GM23338 (cell line): ENCODE measurements at regions not wholly inside any gene's neighbourhood (a gene's known extent, or its start where the extent isn't known, plus 50 kb on each side); places are given as distances from the start of the nearest gene placed in this dataset.

Experiments used
- ATAC-seq: fragments of 200-7000 bp; cut with Tn5 transposase; 3 replicates; pipeline ENCODE4 v1.9.1; 2020
- DNase-seq: peaks from one replicate; pipeline ENCODE4 v3.0.0-alpha.2; 2015; ENCODE audit warnings: low spot score
- H2AFZ ChIP-seq: fragments of 200-600 bp; sonication (generic); 2 replicates; pipeline ENCODE4 v1.8.0; 2016; ENCODE audit warnings: antibody characterized with exemption, mild to moderate bottlenecking, moderate library complexity
- H3F3A ChIP-seq: fragments of 200-600 bp; sonication (generic); replicated peaks from 2 replicates; pipeline ENCODE4 v1.8.0; 2017; ENCODE audit warnings: antibody characterized with exemption, mixed run types, low read depth
- H3K27ac ChIP-seq: fragments of 200-600 bp; sonication (generic); 2 replicates; pipeline ENCODE4 v1.6.1; 2016; ENCODE audit warnings: low read depth
- H3K27me3 ChIP-seq: fragments of 200-600 bp; sonication (generic); 2 replicates; pipeline ENCODE4 v1.8.0; 2016; ENCODE audit warnings: mild to moderate bottlenecking, mixed run types, moderate library complexity; ENCODE audit not compliant: insufficient read depth
- H3K36me3 ChIP-seq: fragments of 200-600 bp; sonication (generic); 2 replicates; pipeline ENCODE4 v1.8.0; 2016; ENCODE audit warnings: mild to moderate bottlenecking; ENCODE audit not compliant: insufficient read depth
- H3K4me1 ChIP-seq: fragments of 200-600 bp; sonication (generic); 2 replicates; pipeline ENCODE4 v1.8.0; 2016; ENCODE audit warnings: mild to moderate bottlenecking, moderate library complexity; ENCODE audit not compliant: insufficient read depth
- H3K4me2 ChIP-seq: fragments of 200-600 bp; sonication (generic); 2 replicates; pipeline ENCODE4 v1.7.1; 2017; ENCODE audit warnings: mixed run types
- H3K4me3 ChIP-seq: fragments of 200-600 bp; sonication (generic); 2 replicates; pipeline ENCODE4 v1.6.1; 2016; ENCODE audit warnings: mixed run types
- H3K79me2 ChIP-seq: fragments of 200-600 bp; sonication (generic); replicated peaks from 2 replicates; pipeline ENCODE4 v1.8.0; 2017; ENCODE audit warnings: mild to moderate bottlenecking; ENCODE audit not compliant: insufficient read depth
- H3K9me2 ChIP-seq: fragments of 200-600 bp; sonication (generic); 2 replicates; pipeline ENCODE4 v1.8.0; 2017; ENCODE audit not compliant: insufficient read depth
- H4K20me1 ChIP-seq: fragments of 200-600 bp; sonication (generic); replicated peaks from 2 replicates; pipeline ENCODE4 v1.8.0; 2017; ENCODE audit warnings: mild to moderate bottlenecking; ENCODE audit not compliant: insufficient read depth
- H3K27ac Mint-ChIP-seq: 2 replicates; pipeline ENCODE4 v1.8.0; 2020; ENCODE audit warnings: inconsistent platforms, mild to moderate bottlenecking, moderate library complexity, mixed read lengths
- H3K27me3 Mint-ChIP-seq: 3 replicates; pipeline ENCODE4 v1.8.0; 2022; ENCODE audit warnings: low read depth, mild to moderate bottlenecking, moderate library complexity, mixed read lengths, inconsistent platforms; ENCODE audit not compliant: insufficient read depth, poor library complexity
- H3K36me3 Mint-ChIP-seq: 3 replicates; pipeline ENCODE4 v1.8.0; 2021; ENCODE audit warnings: low read depth, mild to moderate bottlenecking, inconsistent platforms, moderate library complexity, mixed read lengths
- H3K4me1 Mint-ChIP-seq: 3 replicates; pipeline ENCODE4 v1.8.0; 2020; ENCODE audit warnings: mild to moderate bottlenecking, inconsistent platforms, mixed read lengths
- H3K4me3 Mint-ChIP-seq: 3 replicates; pipeline ENCODE4 v1.8.0; 2021; ENCODE audit warnings: moderate library complexity, mild to moderate bottlenecking, inconsistent platforms, mixed read lengths
- H3K9me3 Mint-ChIP-seq: 3 replicates; pipeline ENCODE4 v1.8.0; 2020; ENCODE audit warnings: moderate library complexity, mild to moderate bottlenecking, inconsistent platforms, mixed read lengths
- CREB1 ChIP-seq: fragments of 250-450 bp; sonication (Bioruptor Pico); IDR thresholded peaks from 2 replicates; pipeline ENCODE4 v1.5.0; 2020; ENCODE audit warnings: low read depth, mild to moderate bottlenecking, moderate library complexity
- EZH2 ChIP-seq: fragments of 200-600 bp; sonication (generic); IDR thresholded peaks from one replicate; pipeline ENCODE4 v1.8.0; 2017; ENCODE audit warnings: antibody characterized with exemption, mild to moderate bottlenecking, low read depth; ENCODE audit not compliant: unreplicated experiment
- EZH2phosphoT487 ChIP-seq: fragments of 200-600 bp; sonication (generic); IDR thresholded peaks from one replicate; pipeline ENCODE4 v1.8.1; 2018; ENCODE audit warnings: antibody characterized with exemption; ENCODE audit not compliant: unreplicated experiment
- NANOG ChIP-seq: IDR thresholded peaks from 2 replicates; pipeline ENCODE4 v1.6.1; 2016; ENCODE audit warnings: antibody characterized with exemption, borderline replicate concordance
- POLR2AphosphoS5 ChIP-seq: IDR thresholded peaks from 2 replicates; pipeline ENCODE4 v1.6.1; 2016; ENCODE audit warnings: antibody characterized with exemption, low read depth
- STAT1 ChIP-seq: IDR thresholded peaks from one replicate; pipeline ENCODE4 v1.6.1; 2016; ENCODE audit warnings: antibody characterized with exemption; ENCODE audit not compliant: unreplicated experiment
- ZNF114 ChIP-seq: fragments of 250-450 bp; sonication (Bioruptor Pico); IDR thresholded peaks from 2 replicates; pipeline ENCODE4 v1.5.0; 2020; ENCODE audit warnings: mild to moderate bottlenecking, moderate library complexity
- TF ChIP-seq, protein P1 (sequence below): fragments of 250-450 bp; sonication (Bioruptor Pico); IDR thresholded peaks from 2 replicates; pipeline ENCODE4 v1.5.0; 2020; ENCODE audit warnings: mild to moderate bottlenecking, moderate library complexity
- TF ChIP-seq, protein P2 (sequence below): IDR thresholded peaks from 2 replicates; pipeline ENCODE4 v1.6.1; 2016; ENCODE audit warnings: antibody characterized with exemption
- TF ChIP-seq, protein P3 (sequence below), 2 experiments: fragments of 200-600 bp in 1 of 2; sonication (generic) in 1 of 2; conservative IDR thresholded peaks; 2 replicates each; pipeline versions ENCODE4 v1.5.1 to v1.6.1; 2016 to 2017; ENCODE audit warnings: antibody characterized with exemption in 2 of 2, low read depth in 2 of 2, mild to moderate bottlenecking in 2 of 2, moderate library complexity in 1 of 2
- TF ChIP-seq, protein P4 (sequence below): IDR thresholded peaks from one replicate; pipeline ENCODE4 v1.6.1; 2018; ENCODE audit warnings: antibody characterized with exemption; ENCODE audit not compliant: unreplicated experiment

DNA sequence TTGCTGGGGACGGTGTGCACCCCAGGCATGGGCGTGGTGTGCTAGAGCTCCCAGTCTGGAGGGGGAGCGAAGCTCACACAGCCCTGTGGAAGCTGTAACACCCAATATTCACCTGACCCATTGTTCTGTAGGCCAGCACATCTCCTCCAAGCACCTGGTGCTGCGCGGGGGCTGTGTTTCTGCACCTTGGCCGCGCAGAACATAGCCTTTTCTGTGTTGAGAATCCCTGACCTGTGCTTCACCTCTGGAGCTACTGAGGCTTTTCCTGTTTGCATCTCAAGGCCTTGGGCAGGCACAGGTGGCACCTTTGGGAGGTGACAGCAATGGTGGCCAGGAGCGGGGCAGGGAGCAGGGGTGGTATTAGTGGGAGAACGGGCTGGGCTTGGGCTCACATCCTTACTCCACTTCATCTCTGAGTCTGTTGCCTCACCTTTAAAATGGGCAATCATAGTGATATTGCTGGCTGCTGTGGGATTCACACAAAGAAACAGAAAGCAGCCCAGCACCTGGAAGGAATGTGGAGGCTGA, 343.9 kb upstream of the AJAP1 start:
- Mint-ChIP-seq H3K36me3 (peaks cover 40% of the 10 kb centered on the region), H3K27ac (no peak overlapping the region), H3K9me3 (peaks cover 94% of the 10 kb centered on the region), H3K4me3 (no peak overlapping the region), H3K4me1 (no peaks in the 10 kb centered on the region), H3K27me3 (peaks cover 3% of the 10 kb centered on the region)
- no peak overlapping the region for H3K27ac ChIP-seq
- H3K36me3 ChIP-seq, result peaks cover 11% of the 10 kb centered on the region
- no peaks in the 10 kb centered on the region for H3F3A ChIP-seq
- no peaks in the 10 kb centered on the region for H3K79me2 ChIP-seq
- no peaks in the 10 kb centered on the region for H3K4me1 ChIP-seq
- H4K20me1 ChIP-seq, result no peaks in the 10 kb centered on the region
- no peak overlapping the region for H3K4me3 ChIP-seq
- H3K4me2 ChIP-seq, result no peak overlapping the region
- H2AFZ ChIP-seq, result no peak overlapping the region
- TF ChIP-seq, protein P1, sequence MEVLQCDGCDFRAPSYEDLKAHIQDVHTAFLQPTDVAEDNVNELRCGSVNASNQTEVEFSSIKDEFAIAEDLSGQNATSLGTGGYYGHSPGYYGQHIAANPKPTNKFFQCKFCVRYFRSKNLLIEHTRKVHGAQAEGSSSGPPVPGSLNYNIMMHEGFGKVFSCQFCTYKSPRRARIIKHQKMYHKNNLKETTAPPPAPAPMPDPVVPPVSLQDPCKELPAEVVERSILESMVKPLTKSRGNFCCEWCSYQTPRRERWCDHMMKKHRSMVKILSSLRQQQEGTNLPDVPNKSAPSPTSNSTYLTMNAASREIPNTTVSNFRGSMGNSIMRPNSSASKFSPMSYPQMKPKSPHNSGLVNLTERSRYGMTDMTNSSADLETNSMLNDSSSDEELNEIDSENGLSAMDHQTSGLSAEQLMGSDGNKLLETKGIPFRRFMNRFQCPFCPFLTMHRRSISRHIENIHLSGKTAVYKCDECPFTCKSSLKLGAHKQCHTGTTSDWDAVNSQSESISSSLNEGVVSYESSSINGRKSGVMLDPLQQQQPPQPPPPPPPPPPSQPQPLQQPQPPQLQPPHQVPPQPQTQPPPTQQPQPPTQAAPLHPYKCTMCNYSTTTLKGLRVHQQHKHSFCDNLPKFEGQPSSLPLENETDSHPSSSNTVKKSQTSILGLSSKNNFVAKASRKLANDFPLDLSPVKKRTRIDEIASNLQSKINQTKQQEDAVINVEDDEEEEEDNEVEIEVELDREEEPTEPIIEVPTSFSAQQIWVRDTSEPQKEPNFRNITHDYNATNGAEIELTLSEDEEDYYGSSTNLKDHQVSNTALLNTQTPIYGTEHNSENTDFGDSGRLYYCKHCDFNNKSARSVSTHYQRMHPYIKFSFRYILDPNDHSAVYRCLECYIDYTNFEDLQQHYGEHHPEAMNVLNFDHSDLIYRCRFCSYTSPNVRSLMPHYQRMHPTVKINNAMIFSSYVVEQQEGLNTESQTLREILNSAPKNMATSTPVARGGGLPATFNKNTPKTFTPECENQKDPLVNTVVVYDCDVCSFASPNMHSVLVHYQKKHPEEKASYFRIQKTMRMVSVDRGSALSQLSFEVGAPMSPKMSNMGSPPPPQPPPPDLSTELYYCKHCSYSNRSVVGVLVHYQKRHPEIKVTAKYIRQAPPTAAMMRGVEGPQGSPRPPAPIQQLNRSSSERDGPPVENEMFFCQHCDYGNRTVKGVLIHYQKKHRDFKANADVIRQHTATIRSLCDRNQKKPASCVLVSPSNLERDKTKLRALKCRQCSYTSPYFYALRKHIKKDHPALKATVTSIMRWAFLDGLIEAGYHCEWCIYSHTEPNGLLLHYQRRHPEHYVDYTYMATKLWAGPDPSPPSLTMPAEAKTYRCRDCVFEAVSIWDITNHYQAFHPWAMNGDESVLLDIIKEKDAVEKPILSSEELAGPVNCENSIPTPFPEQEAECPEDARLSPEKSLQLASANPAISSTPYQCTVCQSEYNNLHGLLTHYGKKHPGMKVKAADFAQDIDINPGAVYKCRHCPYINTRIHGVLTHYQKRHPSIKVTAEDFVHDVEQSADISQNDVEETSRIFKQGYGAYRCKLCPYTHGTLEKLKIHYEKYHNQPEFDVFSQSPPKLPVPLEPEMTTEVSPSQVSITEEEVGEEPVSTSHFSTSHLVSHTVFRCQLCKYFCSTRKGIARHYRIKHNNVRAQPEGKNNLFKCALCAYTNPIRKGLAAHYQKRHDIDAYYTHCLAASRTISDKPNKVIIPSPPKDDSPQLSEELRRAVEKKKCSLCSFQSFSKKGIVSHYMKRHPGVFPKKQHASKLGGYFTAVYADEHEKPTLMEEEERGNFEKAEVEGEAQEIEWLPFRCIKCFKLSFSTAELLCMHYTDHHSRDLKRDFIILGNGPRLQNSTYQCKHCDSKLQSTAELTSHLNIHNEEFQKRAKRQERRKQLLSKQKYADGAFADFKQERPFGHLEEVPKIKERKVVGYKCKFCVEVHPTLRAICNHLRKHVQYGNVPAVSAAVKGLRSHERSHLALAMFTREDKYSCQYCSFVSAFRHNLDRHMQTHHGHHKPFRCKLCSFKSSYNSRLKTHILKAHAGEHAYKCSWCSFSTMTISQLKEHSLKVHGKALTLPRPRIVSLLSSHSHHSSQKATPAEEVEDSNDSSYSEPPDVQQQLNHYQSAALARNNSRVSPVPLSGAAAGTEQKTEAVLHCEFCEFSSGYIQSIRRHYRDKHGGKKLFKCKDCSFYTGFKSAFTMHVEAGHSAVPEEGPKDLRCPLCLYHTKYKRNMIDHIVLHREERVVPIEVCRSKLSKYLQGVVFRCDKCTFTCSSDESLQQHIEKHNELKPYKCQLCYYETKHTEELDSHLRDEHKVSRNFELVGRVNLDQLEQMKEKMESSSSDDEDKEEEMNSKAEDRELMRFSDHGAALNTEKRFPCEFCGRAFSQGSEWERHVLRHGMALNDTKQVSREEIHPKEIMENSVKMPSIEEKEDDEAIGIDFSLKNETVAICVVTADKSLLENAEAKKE, result no peak
- TF ChIP-seq CREB1 (CRISPR knock-in tag) (no peak), EZH2 (no peak), NANOG (no peak), EZH2phosphoT487 (no peak), STAT1 (no peak), POLR2AphosphoS5 (no peak), ZNF114 (CRISPR knock-in tag) (no peak)
- TF ChIP-seq, protein P2, sequence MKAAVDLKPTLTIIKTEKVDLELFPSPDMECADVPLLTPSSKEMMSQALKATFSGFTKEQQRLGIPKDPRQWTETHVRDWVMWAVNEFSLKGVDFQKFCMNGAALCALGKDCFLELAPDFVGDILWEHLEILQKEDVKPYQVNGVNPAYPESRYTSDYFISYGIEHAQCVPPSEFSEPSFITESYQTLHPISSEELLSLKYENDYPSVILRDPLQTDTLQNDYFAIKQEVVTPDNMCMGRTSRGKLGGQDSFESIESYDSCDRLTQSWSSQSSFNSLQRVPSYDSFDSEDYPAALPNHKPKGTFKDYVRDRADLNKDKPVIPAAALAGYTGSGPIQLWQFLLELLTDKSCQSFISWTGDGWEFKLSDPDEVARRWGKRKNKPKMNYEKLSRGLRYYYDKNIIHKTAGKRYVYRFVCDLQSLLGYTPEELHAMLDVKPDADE, result no peak
- TF ChIP-seq, protein P3, sequence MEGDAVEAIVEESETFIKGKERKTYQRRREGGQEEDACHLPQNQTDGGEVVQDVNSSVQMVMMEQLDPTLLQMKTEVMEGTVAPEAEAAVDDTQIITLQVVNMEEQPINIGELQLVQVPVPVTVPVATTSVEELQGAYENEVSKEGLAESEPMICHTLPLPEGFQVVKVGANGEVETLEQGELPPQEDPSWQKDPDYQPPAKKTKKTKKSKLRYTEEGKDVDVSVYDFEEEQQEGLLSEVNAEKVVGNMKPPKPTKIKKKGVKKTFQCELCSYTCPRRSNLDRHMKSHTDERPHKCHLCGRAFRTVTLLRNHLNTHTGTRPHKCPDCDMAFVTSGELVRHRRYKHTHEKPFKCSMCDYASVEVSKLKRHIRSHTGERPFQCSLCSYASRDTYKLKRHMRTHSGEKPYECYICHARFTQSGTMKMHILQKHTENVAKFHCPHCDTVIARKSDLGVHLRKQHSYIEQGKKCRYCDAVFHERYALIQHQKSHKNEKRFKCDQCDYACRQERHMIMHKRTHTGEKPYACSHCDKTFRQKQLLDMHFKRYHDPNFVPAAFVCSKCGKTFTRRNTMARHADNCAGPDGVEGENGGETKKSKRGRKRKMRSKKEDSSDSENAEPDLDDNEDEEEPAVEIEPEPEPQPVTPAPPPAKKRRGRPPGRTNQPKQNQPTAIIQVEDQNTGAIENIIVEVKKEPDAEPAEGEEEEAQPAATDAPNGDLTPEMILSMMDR (conservative IDR thresholded peaks at IDR 0.05; ENCODE audit: low read depth in 2 of 2), result no peak
- TF ChIP-seq, protein P4, sequence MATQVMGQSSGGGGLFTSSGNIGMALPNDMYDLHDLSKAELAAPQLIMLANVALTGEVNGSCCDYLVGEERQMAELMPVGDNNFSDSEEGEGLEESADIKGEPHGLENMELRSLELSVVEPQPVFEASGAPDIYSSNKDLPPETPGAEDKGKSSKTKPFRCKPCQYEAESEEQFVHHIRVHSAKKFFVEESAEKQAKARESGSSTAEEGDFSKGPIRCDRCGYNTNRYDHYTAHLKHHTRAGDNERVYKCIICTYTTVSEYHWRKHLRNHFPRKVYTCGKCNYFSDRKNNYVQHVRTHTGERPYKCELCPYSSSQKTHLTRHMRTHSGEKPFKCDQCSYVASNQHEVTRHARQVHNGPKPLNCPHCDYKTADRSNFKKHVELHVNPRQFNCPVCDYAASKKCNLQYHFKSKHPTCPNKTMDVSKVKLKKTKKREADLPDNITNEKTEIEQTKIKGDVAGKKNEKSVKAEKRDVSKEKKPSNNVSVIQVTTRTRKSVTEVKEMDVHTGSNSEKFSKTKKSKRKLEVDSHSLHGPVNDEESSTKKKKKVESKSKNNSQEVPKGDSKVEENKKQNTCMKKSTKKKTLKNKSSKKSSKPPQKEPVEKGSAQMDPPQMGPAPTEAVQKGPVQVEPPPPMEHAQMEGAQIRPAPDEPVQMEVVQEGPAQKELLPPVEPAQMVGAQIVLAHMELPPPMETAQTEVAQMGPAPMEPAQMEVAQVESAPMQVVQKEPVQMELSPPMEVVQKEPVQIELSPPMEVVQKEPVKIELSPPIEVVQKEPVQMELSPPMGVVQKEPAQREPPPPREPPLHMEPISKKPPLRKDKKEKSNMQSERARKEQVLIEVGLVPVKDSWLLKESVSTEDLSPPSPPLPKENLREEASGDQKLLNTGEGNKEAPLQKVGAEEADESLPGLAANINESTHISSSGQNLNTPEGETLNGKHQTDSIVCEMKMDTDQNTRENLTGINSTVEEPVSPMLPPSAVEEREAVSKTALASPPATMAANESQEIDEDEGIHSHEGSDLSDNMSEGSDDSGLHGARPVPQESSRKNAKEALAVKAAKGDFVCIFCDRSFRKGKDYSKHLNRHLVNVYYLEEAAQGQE, result no peak
- no peaks in the 10 kb centered on the region for H3K9me2 ChIP-seq
- DNase-seq (no peak), ATAC-seq (no peak)
- no peaks in the 10 kb centered on the region for H3K27me3 ChIP-seq
